Activated naive CD4-positive, alpha-beta T cell treated with anti-CD3 and anti-CD28 coated beads, Interleukin-2, amount 50 U/mL, for 72 hours (primary cell): ENCODE measurements at regions not wholly inside any gene's neighbourhood (a gene's known extent, or its start where the extent isn't known, plus 50 kb on each side); places are given as distances from the start of the nearest gene placed in this dataset.
"Not testable (repeated sequence)": the region's sequence is repeated elsewhere in the genome, so short reads cannot be mapped to it uniquely, and the experiment has no call there.

Experiments used
- ATAC-seq, 2 donors: fragments of 150-1000 bp; cut with Tn5 transposase; 2 replicates each; pipeline ENCODE4 v1.10.0; 2021; ENCODE audit warnings: mild to moderate bottlenecking in 2 of 2, moderate library complexity in 2 of 2
- DNase-seq, 2 donors: peaks; one replicate each; pipeline ENCODE4 v3.0.0; 2021 to 2022; ENCODE audit warnings: low spot score in 2 of 2
- H3K27ac Mint-ChIP-seq, 2 donors: one replicate each; pipeline ENCODE4 v1.8.0; 2022; ENCODE audit warnings: mild to moderate bottlenecking in 2 of 2, mixed read lengths in 2 of 2
- H3K36me3 Mint-ChIP-seq, 2 donors: one replicate each; pipeline ENCODE4 v1.8.0; 2022; ENCODE audit warnings: mixed read lengths in 2 of 2
- H3K9me3 Mint-ChIP-seq, 2 donors: one replicate each; pipeline ENCODE4 v1.8.0; 2022; ENCODE audit warnings: mixed read lengths in 2 of 2

GRCh38 chr1:120535052-120535451 lies 120.2 kb downstream of the NBPF8 start:
- not testable (repeated sequence) for H3K9me3 Mint-ChIP-seq, H3K36me3 Mint-ChIP-seq, DNase-seq
- H3K27ac Mint-ChIP-seq, result peak overlapping the region; percentile 59 to 88
- ATAC-seq, result peak; percentile 59 to 71

- not testable (repeated sequence) for DNase-seq, H3K27ac Mint-ChIP-seq, H3K9me3 Mint-ChIP-seq, H3K36me3 Mint-ChIP-seq
- peak in 1 of 2 donors; percentile 41 for ATAC-seq
Observed at GRCh38 chr1:120541394-120541793, 126.6 kb downstream of the NBPF8 start.

- not testable (repeated sequence) for H3K9me3 Mint-ChIP-seq, H3K36me3 Mint-ChIP-seq, H3K27ac Mint-ChIP-seq, ATAC-seq, DNase-seq
Observed at GRCh38 chr1:120542365-120542764, 127.5 kb downstream of the NBPF8 start.

- H3K27ac Mint-ChIP-seq, H3K9me3 Mint-ChIP-seq, ATAC-seq, DNase-seq, H3K36me3 Mint-ChIP-seq: not testable (repeated sequence)
Observed at GRCh38 chr1:120542940-120543339, 128.1 kb downstream of the NBPF8 start.

GRCh38 chr1:120544434-120544833 lies 129.6 kb downstream of the NBPF8 start:
- peak; percentile 59 to 90 for DNase-seq
- not testable (repeated sequence) for H3K36me3 Mint-ChIP-seq, H3K27ac Mint-ChIP-seq, H3K9me3 Mint-ChIP-seq
- ATAC-seq, result peak; percentile 90 to 92

GRCh38 chr1:120550335-120550734 lies 135.5 kb downstream of the NBPF8 start:
- not testable (repeated sequence) for ATAC-seq, H3K9me3 Mint-ChIP-seq, H3K27ac Mint-ChIP-seq, DNase-seq, H3K36me3 Mint-ChIP-seq

GRCh38 chr1:120552190-120552589 lies 137.4 kb downstream of the NBPF8 start:
- H3K9me3 Mint-ChIP-seq, DNase-seq, ATAC-seq, H3K36me3 Mint-ChIP-seq, H3K27ac Mint-ChIP-seq: not testable (repeated sequence)

GRCh38 chr1:120557605-120558302 lies 142.9 kb downstream of the NBPF8 start:
- peak in 1 of 2 donors; percentile 2 for ATAC-seq
- not testable (repeated sequence) for DNase-seq

GRCh38 chr1:120558303-120559060 lies 143.6 kb downstream of the NBPF8 start:
- H3K36me3 Mint-ChIP-seq, result not testable (repeated sequence)

More at GRCh38 chr1:120557605-120558302, 142.9 kb downstream of the NBPF8 start:
- H3K27ac Mint-ChIP-seq, H3K36me3 Mint-ChIP-seq, H3K9me3 Mint-ChIP-seq: not testable (repeated sequence)

GRCh38 chr1:120561767-120562166 lies 146.9 kb downstream of the NBPF8 start:
- ATAC-seq, result peak in 1 of 2 donors; percentile 19
- DNase-seq, H3K27ac Mint-ChIP-seq, H3K36me3 Mint-ChIP-seq, H3K9me3 Mint-ChIP-seq: not testable (repeated sequence)

More at GRCh38 chr1:120558303-120559060, 143.6 kb downstream of the NBPF8 start:
- peak overlapping the region in 1 of 2 donors; percentile 73 for H3K27ac Mint-ChIP-seq
- ATAC-seq, result peak; percentile 81 to 83
- peak; percentile 58 to 78 for DNase-seq
- H3K9me3 Mint-ChIP-seq, result not testable (repeated sequence)

GRCh38 chr1:120565396-120565795 lies 150.6 kb downstream of the NBPF8 start:
- not testable (repeated sequence) for DNase-seq, H3K36me3 Mint-ChIP-seq, H3K27ac Mint-ChIP-seq, H3K9me3 Mint-ChIP-seq, ATAC-seq

- not testable (repeated sequence) for DNase-seq
Observed at GRCh38 chr1:120567620-120568019, 152.8 kb downstream of the NBPF8 start.

GRCh38 chr1:120575201-120575600 lies 148.5 kb upstream of the NBPF26 start:
- H3K9me3 Mint-ChIP-seq, DNase-seq, H3K27ac Mint-ChIP-seq, H3K36me3 Mint-ChIP-seq, ATAC-seq: not testable (repeated sequence)

More at GRCh38 chr1:120567620-120568019, 152.8 kb downstream of the NBPF8 start:
- H3K9me3 Mint-ChIP-seq, ATAC-seq, H3K36me3 Mint-ChIP-seq, H3K27ac Mint-ChIP-seq: not testable (repeated sequence)

- H3K36me3 Mint-ChIP-seq, ATAC-seq, H3K27ac Mint-ChIP-seq, DNase-seq, H3K9me3 Mint-ChIP-seq: not testable (repeated sequence)
Observed at GRCh38 chr1:120582135-120582534, 141.6 kb upstream of the NBPF26 start.

GRCh38 chr1:120586053-120586452 lies 137.7 kb upstream of the NBPF26 start:
- ATAC-seq, H3K36me3 Mint-ChIP-seq, DNase-seq, H3K9me3 Mint-ChIP-seq, H3K27ac Mint-ChIP-seq: not testable (repeated sequence)

- not testable (repeated sequence) for ATAC-seq, H3K27ac Mint-ChIP-seq, DNase-seq, H3K36me3 Mint-ChIP-seq, H3K9me3 Mint-ChIP-seq
Observed at GRCh38 chr1:120588811-120589210, 134.9 kb upstream of the NBPF26 start.

GRCh38 chr1:120591774-120592173 lies 132.0 kb upstream of the NBPF26 start:
- not testable (repeated sequence) for H3K36me3 Mint-ChIP-seq, DNase-seq, H3K9me3 Mint-ChIP-seq, ATAC-seq, H3K27ac Mint-ChIP-seq
